Mucosa of descending colon (tissue), 3 donors: ENCODE measurements at regions not wholly inside any gene's neighbourhood (a gene's known extent, or its start where the extent isn't known, plus 50 kb on each side); places are given as distances from the start of the nearest gene placed in this dataset.

Experiments used
- ATAC-seq: fragments of 200-7000 bp; cut with Tn5 transposase; one replicate; pipeline ENCODE4 v1.9.1; 2020; ENCODE audit warnings: mild to moderate bottlenecking, moderate library complexity
- DNase-seq, 3 donors: peaks; one replicate each; pipeline ENCODE4 v3.0.0-alpha.2; 2020
- H3K36me3 ChIP-seq: fragments of 200-600 bp; one replicate; pipeline ENCODE4 v1.8.0; 2021; ENCODE audit warnings: low read depth, mild to moderate bottlenecking
- H3K4me1 ChIP-seq: fragments of 200-600 bp; one replicate; pipeline ENCODE4 v1.8.0; 2021; ENCODE audit warnings: low read depth, mild to moderate bottlenecking
- H3K4me3 ChIP-seq: fragments of 200-600 bp; one replicate; pipeline ENCODE4 v1.8.0; 2021; ENCODE audit warnings: mild to moderate bottlenecking
- H3K9me3 ChIP-seq: fragments of 200-600 bp; one replicate; pipeline ENCODE4 v1.8.0; 2021; ENCODE audit warnings: mild to moderate bottlenecking
- intact Hi-C, 2 donors: fragments of 100-400 bp; cut with DNase I in 1 of 2; cut with micrococcal nuclease in 1 of 2; formaldehyde crosslinking; loops; one replicate each; pipeline versions ENCODE4 v1.11.0 to v1.11.1; 2022; cut with DNase I, micrococcal nuclease
- TF ChIP-seq, protein P1 (sequence below): fragments of 200-600 bp; IDR thresholded peaks from one replicate; pipeline ENCODE4 v1.8.0; 2022; ENCODE audit warnings: antibody characterized with exemption, mild to moderate bottlenecking
- donor health status: DM: no; HTN: no; CAD: no; lungs with moderate emphysema.
- donor health status: DM: no; HTN: no; CAD: no.
- donor health status: DM: no; HTN: yes; CAD: no.

DNA sequence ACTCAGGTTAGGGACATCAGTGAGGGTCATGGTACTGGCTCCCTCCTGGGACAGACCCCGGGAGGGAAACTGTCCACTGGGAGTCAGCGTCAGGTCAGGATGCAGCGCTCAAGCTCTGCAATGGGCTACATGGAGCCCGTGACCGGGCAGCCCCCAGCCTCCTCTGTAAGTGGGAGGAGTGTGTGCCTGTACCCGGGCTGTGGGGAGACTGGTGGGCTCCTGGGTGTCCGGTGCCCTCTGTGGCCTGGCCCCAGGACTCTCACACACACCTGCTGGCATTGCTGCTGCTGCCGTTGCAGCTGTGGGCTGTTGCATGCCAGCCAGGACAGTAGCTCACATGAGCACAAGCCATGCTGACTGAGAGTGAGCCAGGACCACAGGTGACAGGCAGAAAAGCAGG lies 630.3 kb downstream of the TBC1D22A start:
- Histone ChIP-seq H3K36me3 (no peaks in the 10 kb centered on the region), H3K4me1 (no peaks in the 10 kb centered on the region), H3K9me3 (no peaks in the 10 kb centered on the region), H3K4me3 (no peak overlapping the region)
- peak in 1 of 3 donors; percentile 25 for DNase-seq
- TF ChIP-seq, protein P1, sequence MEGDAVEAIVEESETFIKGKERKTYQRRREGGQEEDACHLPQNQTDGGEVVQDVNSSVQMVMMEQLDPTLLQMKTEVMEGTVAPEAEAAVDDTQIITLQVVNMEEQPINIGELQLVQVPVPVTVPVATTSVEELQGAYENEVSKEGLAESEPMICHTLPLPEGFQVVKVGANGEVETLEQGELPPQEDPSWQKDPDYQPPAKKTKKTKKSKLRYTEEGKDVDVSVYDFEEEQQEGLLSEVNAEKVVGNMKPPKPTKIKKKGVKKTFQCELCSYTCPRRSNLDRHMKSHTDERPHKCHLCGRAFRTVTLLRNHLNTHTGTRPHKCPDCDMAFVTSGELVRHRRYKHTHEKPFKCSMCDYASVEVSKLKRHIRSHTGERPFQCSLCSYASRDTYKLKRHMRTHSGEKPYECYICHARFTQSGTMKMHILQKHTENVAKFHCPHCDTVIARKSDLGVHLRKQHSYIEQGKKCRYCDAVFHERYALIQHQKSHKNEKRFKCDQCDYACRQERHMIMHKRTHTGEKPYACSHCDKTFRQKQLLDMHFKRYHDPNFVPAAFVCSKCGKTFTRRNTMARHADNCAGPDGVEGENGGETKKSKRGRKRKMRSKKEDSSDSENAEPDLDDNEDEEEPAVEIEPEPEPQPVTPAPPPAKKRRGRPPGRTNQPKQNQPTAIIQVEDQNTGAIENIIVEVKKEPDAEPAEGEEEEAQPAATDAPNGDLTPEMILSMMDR = no peak
- intact Hi-C loops = no loop called here
- ATAC-seq = no peak

DNA sequence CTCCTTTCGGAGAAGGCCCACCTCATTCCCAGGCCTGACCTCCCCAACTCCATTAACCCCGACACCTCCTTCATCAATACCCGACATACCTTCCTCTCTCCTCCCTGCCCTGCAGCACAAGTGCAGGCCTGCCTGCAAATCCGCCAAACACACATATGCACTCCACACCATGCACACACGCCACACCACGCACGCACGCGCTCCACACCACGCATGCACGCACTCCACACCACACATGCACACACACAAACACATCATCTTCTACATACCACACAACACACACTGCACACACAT lies 629.6 kb downstream of the TBC1D22A start:
- no peak for DNase-seq
- Histone ChIP-seq H3K9me3 (no peaks in the 10 kb centered on the region), H3K4me1 (no peaks in the 10 kb centered on the region), H3K36me3 (no peaks in the 10 kb centered on the region), H3K4me3 (no peak overlapping the region)
- TF ChIP-seq, protein P1 = no peak
- intact Hi-C loops = no loop called here
- no peak for ATAC-seq

DNA sequence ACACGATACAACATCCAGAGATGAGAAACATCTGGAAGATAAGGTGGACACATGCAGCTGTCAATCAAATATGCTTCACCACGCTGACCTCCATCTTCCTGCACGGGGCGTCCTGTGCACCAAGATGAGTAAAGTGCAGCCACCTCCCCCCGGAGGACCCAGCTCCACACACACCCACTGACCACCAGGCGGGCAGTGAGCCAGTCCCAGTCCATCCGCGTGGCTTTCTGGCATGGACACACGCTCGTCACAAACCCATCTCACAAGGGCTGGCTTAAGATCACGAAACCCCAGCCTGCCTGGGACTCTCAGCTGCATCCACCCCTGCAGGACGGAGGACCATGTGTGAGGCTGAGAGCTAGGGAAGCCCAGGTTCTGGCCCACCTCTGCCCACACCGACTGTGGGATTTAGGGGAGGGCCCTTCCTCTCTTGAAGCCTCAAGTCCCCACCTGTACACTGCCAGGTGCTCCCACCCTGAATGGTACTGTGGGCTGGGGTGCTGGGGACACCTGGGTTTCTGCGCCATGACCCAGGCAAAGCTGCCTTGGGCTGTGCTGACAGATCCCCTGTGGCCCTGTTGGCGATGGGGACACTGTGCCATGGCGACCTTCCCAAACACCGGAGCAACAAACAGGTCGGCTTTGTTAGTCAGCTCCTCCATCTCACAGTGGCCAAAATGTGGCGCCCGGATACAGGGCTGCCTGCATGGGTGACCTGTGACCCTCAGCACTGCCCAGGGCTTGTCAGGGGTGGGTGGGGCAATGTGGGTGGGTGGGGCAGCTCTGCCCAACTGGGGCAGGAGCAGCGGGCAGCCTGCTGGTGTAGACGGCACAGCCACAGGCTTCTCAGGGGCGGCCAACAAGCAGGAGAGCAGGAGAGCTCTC lies 629.0 kb downstream of the TBC1D22A start:
- intact Hi-C loops = no loop called here
- H3K9me3 ChIP-seq = no peaks in the 10 kb centered on the region
- DNase-seq = peak in 1 of 3 donors; percentile 29

DNA sequence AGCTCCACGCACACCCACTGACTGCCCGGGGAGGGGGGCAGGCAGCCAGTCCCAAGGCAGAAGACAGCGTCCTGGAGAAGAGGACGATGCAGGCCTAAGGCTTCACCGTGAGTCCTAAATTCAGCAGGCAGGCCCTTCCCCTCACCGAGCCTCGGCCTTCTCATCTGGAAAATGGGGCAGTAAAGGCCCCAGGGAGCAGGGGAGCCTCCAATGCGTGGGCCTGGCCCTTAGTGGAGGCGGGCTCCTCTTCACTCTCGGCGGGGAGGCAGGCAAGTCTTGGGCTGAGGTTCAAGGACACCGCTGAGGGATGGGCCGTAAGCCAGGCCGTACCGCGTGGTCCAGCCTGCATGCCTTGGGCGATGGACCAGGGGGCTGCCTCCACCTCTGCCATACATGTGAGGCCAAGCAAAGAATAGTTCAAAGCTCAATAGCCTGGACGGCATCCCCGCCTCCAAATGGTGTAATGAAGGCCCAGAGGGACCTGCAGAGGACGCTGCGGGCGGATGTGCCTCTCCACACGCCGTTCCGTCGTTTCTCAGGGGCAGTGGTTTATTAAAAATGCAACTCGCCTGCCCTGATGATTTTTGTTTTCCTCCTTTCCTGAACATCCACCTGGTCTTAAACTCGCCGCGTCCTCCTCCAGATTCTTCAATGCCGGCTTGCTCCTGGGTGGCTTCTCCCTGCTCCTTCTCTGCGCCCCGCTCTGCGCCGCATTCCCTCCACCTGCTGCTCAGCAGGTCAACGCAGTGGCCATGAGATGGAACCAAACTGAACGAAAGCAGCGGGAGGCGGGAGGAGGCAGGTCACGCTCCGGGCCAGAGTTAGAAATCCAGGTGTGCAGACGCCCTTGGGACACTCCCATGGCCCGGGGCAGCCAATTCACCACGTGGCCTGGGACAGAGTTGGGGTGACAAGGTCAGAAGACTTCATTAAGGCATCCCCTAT lies 627.8 kb downstream of the TBC1D22A start:
- Histone ChIP-seq H3K4me1 (no peaks in the 10 kb centered on the region), H3K4me3 (no peak overlapping the region), H3K36me3 (no peaks in the 10 kb centered on the region), H3K9me3 (no peaks in the 10 kb centered on the region)
- ATAC-seq (no peak), DNase-seq (no peak)
- intact Hi-C loops = no loop called here
- TF ChIP-seq, protein P1 = no peak

More for the DNA sequence above, 629.0 kb downstream of the TBC1D22A start:
- H3K4me1 ChIP-seq = no peaks in the 10 kb centered on the region
- no peaks in the 10 kb centered on the region for H3K36me3 ChIP-seq
- TF ChIP-seq, protein P1 = no peak
- no peak for ATAC-seq
- H3K4me3 ChIP-seq = no peak overlapping the region

DNA sequence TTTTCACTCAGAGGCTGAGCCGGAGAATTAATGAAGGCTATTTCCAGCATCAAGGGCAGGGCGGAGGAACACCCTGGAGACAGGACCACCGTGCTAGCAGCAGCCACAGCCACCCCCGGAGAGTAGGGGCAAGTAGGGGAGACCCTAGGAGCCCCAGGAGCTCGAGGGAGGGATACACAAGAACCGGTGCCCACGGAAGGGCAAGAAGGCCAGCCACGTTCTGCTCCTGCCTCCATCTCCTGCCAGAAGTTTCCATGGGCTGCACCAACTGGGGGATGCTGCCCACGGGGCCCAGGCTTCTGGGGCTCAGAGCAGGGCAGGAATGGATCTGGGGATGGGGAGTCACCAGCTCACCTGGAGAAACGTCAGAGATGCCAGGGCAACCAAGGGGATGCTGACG lies 626.8 kb downstream of the TBC1D22A start:
- intact Hi-C loops = no loop called here

More for the DNA sequence above, 626.8 kb downstream of the TBC1D22A start:
- Histone ChIP-seq H3K4me1 (no peaks in the 10 kb centered on the region), H3K9me3 (no peaks in the 10 kb centered on the region), H3K36me3 (no peaks in the 10 kb centered on the region), H3K4me3 (no peak overlapping the region)
- DNase-seq = no peak
- TF ChIP-seq, protein P1 = no peak
- ATAC-seq = no peak
